ENCODE measurements at regions not wholly inside any gene's neighbourhood (a gene's known extent, or its start where the extent isn't known, plus 50 kb on each side); places are given as distances from the start of the nearest gene placed in this dataset.

DNA sequence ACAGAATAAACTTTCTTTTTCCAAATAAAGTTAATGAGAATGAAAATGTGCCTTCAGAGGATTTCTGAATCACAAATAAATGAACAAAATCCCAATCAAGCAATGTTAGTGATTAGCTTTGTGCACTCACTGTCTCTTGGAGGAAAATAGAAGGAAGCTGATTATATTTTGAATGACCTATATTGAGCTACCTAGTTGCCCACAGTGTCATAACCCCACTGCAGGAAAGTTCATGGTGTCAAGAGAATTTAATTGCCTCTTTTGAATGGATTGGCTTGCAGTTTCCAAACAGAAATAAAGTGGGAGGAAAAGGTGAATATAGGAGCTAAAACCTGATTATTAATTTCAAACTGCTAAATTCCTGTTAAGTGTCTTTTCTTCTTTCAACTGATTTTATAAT is 515.9 kb downstream of the JRKL start:
- TF ChIP-seq FOXM1 (IDR thresholded peaks at IDR 0.05; ENCODE audit: low read depth) (no peak), FOXM1 (CRISPR knock-in tag; IDR thresholded peaks at IDR 0.05; ENCODE audit: low read depth) (no peak), FOXK2 (conservative IDR thresholded peaks at IDR 0.05 in 1 of 2, IDR thresholded peaks at IDR 0.05 in 1 of 2; ENCODE audit: low read depth in 2 of 2) (no peak), MECOM (CRISPR knock-in tag; IDR thresholded peaks at IDR 0.05) (no peak)

Measured in K562 (cell line).